ENCODE measurements at regions not wholly inside any gene's neighbourhood (a gene's known extent, or its start where the extent isn't known, plus 50 kb on each side); places are given as distances from the start of the nearest gene placed in this dataset.

GRCh38 chr1:106492880-106493279, 563.6 kb upstream of the PRMT6 start:
- Histone ChIP-seq H3K79me2 (ENCODE audit: low read length) (no peaks in the 10 kb centered on the region), H3K4me1 (ENCODE audit: low read length) (peaks cover 14% of the 10 kb centered on the region), H3K4me3 (ENCODE audit: low read length) (no peak overlapping the region), H3K36me3 (replicated peaks; ENCODE audit: low read depth, low read length) (no peaks in the 10 kb centered on the region), H3K27me3 (ENCODE audit: low read depth, low read length) (no peaks in the 10 kb centered on the region), H2AFZ (ENCODE audit: low read depth, low read length) (no peak overlapping the region), H3K9ac (ENCODE audit: low read length) (no peak overlapping the region), H3K27ac (ENCODE audit: low read length) (no peak overlapping the region), H4K20me1 (ENCODE audit: insufficient read depth, low read length) (no peaks in the 10 kb centered on the region), H3K9me3 (ENCODE audit: insufficient read depth, low read length) (no peaks in the 10 kb centered on the region), H3K4me2 (ENCODE audit: low read length) (no peak overlapping the region)
- TF ChIP-seq CTCF (IDR thresholded peaks at IDR 0.05; ENCODE audit: low read depth, low read length) = no peak
- TF ChIP-seq EZH2phosphoT487 (IDR thresholded peaks at IDR 0.05; ENCODE audit: low read depth) = no peak

- Histone ChIP-seq H3K9ac (ENCODE audit: low read length) (no peak overlapping the region), H3K79me2 (ENCODE audit: low read length) (no peaks in the 10 kb centered on the region), H3K4me3 (ENCODE audit: low read length) (no peak overlapping the region), H3K27ac (ENCODE audit: low read length) (no peak overlapping the region), H4K20me1 (ENCODE audit: insufficient read depth, low read length) (no peaks in the 10 kb centered on the region), H3K4me1 (ENCODE audit: low read length) (peaks cover 14% of the 10 kb centered on the region), H3K27me3 (ENCODE audit: low read depth, low read length) (no peaks in the 10 kb centered on the region), H3K4me2 (ENCODE audit: low read length) (no peak overlapping the region), H3K9me3 (ENCODE audit: insufficient read depth, low read length) (no peaks in the 10 kb centered on the region), H2AFZ (ENCODE audit: low read depth, low read length) (no peak overlapping the region), H3K36me3 (replicated peaks; ENCODE audit: low read depth, low read length) (no peaks in the 10 kb centered on the region)
- no peak for TF ChIP-seq CTCF (IDR thresholded peaks at IDR 0.05; ENCODE audit: low read depth, low read length)
- TF ChIP-seq EZH2phosphoT487 (IDR thresholded peaks at IDR 0.05; ENCODE audit: low read depth) = no peak
Observed at GRCh38 chr1:106494646-106495045, 561.8 kb upstream of the PRMT6 start.

DNA sequence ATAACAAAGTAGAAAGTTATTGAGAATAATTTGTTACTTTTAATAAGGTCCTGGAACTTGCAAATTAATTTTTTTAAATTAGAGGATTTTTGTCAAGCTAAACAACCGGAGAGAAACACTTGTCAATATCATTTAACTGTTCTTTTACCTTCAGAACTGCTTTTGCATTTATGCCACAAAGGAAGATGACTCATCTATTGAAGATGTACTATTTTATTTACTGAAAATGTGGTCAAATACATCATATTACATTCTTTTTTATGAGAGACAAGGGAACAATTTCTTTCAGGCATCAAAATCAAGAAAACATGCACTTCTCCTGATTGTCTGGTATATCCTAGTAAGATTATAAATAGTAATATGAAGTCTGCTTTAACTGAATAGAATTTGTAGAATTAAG, 558.2 kb upstream of the PRMT6 start:
- Histone ChIP-seq H3K27me3 (ENCODE audit: low read depth, low read length) (no peaks in the 10 kb centered on the region), H3K4me2 (ENCODE audit: low read length) (no peak overlapping the region), H3K36me3 (replicated peaks; ENCODE audit: low read depth, low read length) (no peaks in the 10 kb centered on the region), H3K9ac (ENCODE audit: low read length) (no peak overlapping the region), H3K4me3 (ENCODE audit: low read length) (no peak overlapping the region), H3K9me3 (ENCODE audit: insufficient read depth, low read length) (no peaks in the 10 kb centered on the region), H3K4me1 (ENCODE audit: low read length) (no peaks in the 10 kb centered on the region), H4K20me1 (ENCODE audit: insufficient read depth, low read length) (no peaks in the 10 kb centered on the region), H2AFZ (ENCODE audit: low read depth, low read length) (no peak overlapping the region), H3K79me2 (ENCODE audit: low read length) (no peaks in the 10 kb centered on the region), H3K27ac (ENCODE audit: low read length) (no peak overlapping the region)
- TF ChIP-seq EZH2phosphoT487 (IDR thresholded peaks at IDR 0.05; ENCODE audit: low read depth) (no peak), CTCF (IDR thresholded peaks at IDR 0.05; ENCODE audit: low read depth, low read length) (no peak)

DNA sequence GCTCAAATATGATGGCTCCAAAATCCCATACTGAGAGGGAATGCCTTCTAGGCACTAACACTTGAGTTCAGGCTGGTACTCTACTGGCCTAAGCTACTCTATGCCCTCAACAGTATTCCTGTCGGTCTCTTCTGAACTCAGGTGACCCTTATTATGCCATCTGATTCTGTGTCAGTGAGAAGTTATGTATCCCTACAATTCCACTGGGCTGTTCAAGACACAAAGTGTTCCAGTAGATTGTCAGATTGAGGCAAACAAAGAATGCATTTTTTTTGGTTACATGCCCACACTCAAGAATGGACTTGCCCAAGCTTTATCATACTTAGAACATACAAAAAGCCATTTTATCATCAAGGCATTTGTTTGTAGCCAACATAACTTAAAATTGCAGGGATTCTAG, 553.8 kb upstream of the PRMT6 start:
- H3K9me3 ChIP-seq (ENCODE audit: insufficient read depth, low read length) = no peaks in the 10 kb centered on the region
- no peak overlapping the region for H3K27ac ChIP-seq (ENCODE audit: low read length)
- H3K36me3 ChIP-seq (replicated peaks; ENCODE audit: low read depth, low read length) = no peaks in the 10 kb centered on the region
- H3K27me3 ChIP-seq (ENCODE audit: low read depth, low read length) = no peaks in the 10 kb centered on the region
- no peak overlapping the region for H3K4me2 ChIP-seq (ENCODE audit: low read length)
- TF ChIP-seq CTCF (IDR thresholded peaks at IDR 0.05; ENCODE audit: low read depth, low read length) (no peak), EZH2phosphoT487 (IDR thresholded peaks at IDR 0.05; ENCODE audit: low read depth) (no peak)
- H2AFZ ChIP-seq (ENCODE audit: low read depth, low read length) = no peak overlapping the region
- H3K9ac ChIP-seq (ENCODE audit: low read length) = no peak overlapping the region
- H3K79me2 ChIP-seq (ENCODE audit: low read length) = no peaks in the 10 kb centered on the region
- no peaks in the 10 kb centered on the region for H4K20me1 ChIP-seq (ENCODE audit: insufficient read depth, low read length)
- no peaks in the 10 kb centered on the region for H3K4me1 ChIP-seq (ENCODE audit: low read length)
- H3K4me3 ChIP-seq (ENCODE audit: low read length) = no peak overlapping the region

All from OCI-LY3 (cell line).